ENCODE measurements at regions not wholly inside any gene's neighbourhood (a gene's known extent, or its start where the extent isn't known, plus 50 kb on each side); places are given as distances from the start of the nearest gene placed in this dataset.

DNA sequence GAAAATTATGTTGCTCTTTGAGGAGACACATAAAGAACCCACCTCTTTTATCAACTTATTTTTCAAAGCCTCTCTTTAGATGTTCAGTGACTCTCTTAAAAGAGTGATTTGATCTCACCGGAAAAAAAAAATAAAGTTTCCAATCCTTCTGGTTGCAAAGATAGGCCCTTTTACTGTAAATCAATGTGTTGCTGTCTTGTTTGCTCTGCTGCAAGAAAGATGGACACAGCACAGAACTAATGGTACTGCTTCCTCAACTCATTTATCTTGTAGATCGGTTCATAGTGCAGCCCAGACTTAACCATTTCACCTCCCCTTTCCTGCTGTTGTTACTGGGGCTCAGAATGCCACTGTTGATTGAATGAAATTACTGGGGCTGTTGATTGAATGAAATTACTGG lies 388.9 kb upstream of the KLF12 start:
- intact Hi-C loops (cut with DNase I; ENCODE audit: low total_unique reads) = no loop called here
- no peak for DNase-seq (ENCODE audit: low spot score in 2 of 2)
- Histone ChIP-seq H3K4me3 (no peak overlapping the region), H3K36me3 (no peaks in the 10 kb centered on the region), H3K4me1 (no peaks in the 10 kb centered on the region), H3K27ac (no peak overlapping the region), H3K27me3 (no peaks in the 10 kb centered on the region), H3K9me3 (no peaks in the 10 kb centered on the region)
- TF ChIP-seq POLR2A (IDR thresholded peaks at IDR 0.05) (no peak), POLR2AphosphoS5 (IDR thresholded peaks at IDR 0.05) (no peak)
- TF ChIP-seq, protein P1, sequence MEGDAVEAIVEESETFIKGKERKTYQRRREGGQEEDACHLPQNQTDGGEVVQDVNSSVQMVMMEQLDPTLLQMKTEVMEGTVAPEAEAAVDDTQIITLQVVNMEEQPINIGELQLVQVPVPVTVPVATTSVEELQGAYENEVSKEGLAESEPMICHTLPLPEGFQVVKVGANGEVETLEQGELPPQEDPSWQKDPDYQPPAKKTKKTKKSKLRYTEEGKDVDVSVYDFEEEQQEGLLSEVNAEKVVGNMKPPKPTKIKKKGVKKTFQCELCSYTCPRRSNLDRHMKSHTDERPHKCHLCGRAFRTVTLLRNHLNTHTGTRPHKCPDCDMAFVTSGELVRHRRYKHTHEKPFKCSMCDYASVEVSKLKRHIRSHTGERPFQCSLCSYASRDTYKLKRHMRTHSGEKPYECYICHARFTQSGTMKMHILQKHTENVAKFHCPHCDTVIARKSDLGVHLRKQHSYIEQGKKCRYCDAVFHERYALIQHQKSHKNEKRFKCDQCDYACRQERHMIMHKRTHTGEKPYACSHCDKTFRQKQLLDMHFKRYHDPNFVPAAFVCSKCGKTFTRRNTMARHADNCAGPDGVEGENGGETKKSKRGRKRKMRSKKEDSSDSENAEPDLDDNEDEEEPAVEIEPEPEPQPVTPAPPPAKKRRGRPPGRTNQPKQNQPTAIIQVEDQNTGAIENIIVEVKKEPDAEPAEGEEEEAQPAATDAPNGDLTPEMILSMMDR (IDR thresholded peaks at IDR 0.05) = no peak

DNA sequence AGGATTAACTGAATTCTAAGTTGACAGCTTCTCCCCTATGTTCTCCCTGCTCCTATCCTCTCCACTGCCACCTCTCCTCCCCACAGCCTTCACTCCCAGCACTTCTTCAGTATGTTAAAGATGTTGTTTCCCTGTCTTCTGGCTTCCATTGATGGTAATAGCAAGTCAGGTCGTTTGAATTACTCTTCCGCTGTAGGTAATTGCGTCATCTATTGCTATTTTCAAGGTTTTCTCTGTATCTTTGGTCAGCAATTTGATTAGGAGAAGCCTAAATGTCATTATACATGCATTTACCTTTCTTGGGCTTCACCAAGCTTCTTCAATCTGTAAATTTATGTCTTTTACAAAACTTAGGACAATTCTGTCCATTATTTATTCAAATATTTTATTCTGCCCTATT lies 377.3 kb upstream of the KLF12 start:
- Histone ChIP-seq H3K27ac (no peak overlapping the region), H3K36me3 (no peaks in the 10 kb centered on the region), H3K4me1 (no peaks in the 10 kb centered on the region), H3K27me3 (no peaks in the 10 kb centered on the region), H3K4me3 (no peak overlapping the region), H3K9me3 (no peaks in the 10 kb centered on the region)
- intact Hi-C loops (cut with DNase I; ENCODE audit: low total_unique reads) = no loop called here
- DNase-seq (ENCODE audit: low spot score in 2 of 2) = no peak
- no peak for TF ChIP-seq POLR2AphosphoS5 (IDR thresholded peaks at IDR 0.05)
- TF ChIP-seq POLR2A (IDR thresholded peaks at IDR 0.05) = no peak
- TF ChIP-seq, protein P1 (IDR thresholded peaks at IDR 0.05) = no peak

GRCh38 chr13:74487091-74487722 lies 353.0 kb upstream of the KLF12 start:
- intact Hi-C loops (cut with DNase I; ENCODE audit: low total_unique reads) = no loop called here
- no peak overlapping the region for H3K4me3 ChIP-seq
- no peak for DNase-seq (ENCODE audit: low spot score in 2 of 2)
- TF ChIP-seq POLR2AphosphoS5 (IDR thresholded peaks at IDR 0.05) = no peak
- no peak for TF ChIP-seq POLR2A (IDR thresholded peaks at IDR 0.05)
- TF ChIP-seq, protein P1 (IDR thresholded peaks at IDR 0.05) = no peak
- no peaks in the 10 kb centered on the region for H3K9me3 ChIP-seq
- no peaks in the 10 kb centered on the region for H3K36me3 ChIP-seq
- no peak overlapping the region for H3K27ac ChIP-seq
- no peaks in the 10 kb centered on the region for H3K27me3 ChIP-seq
- H3K4me1 ChIP-seq = no peaks in the 10 kb centered on the region

DNA sequence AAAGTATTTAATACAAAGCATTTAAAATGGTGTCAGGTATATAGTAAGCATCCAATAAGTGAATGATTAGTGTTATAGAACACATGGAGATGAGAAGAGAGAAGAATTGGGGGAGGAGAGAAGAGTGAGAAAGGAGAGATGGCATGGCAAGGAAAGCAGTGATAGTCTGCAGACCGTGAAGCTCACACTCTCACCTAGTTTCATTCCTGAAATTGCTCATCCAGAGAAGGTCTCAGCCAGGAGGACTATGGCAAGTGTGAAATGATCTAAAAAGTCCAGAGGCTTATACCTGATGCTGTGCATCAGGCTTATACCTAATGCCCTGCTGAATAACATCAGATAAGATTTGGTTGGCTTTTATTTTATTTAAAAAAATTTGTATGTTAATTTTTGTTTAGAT lies 351.6 kb upstream of the KLF12 start:
- intact Hi-C loops (cut with DNase I; ENCODE audit: low total_unique reads) = no loop called here
- no peaks in the 10 kb centered on the region for H3K4me1 ChIP-seq
- DNase-seq (ENCODE audit: low spot score in 2 of 2) = no peak
- H3K9me3 ChIP-seq = no peaks in the 10 kb centered on the region
- no peaks in the 10 kb centered on the region for H3K27me3 ChIP-seq
- no peaks in the 10 kb centered on the region for H3K36me3 ChIP-seq
- H3K4me3 ChIP-seq = no peak overlapping the region
- TF ChIP-seq, protein P1 (IDR thresholded peaks at IDR 0.05) = no peak
- TF ChIP-seq POLR2AphosphoS5 (IDR thresholded peaks at IDR 0.05) (no peak), POLR2A (IDR thresholded peaks at IDR 0.05) (no peak)
- H3K27ac ChIP-seq = no peak overlapping the region

GRCh38 chr13:74479124-74479523 lies 344.9 kb upstream of the KLF12 start:
- Histone ChIP-seq H3K9me3 (no peaks in the 10 kb centered on the region), H3K4me3 (no peak overlapping the region), H3K27me3 (no peaks in the 10 kb centered on the region), H3K27ac (no peak overlapping the region), H3K36me3 (no peaks in the 10 kb centered on the region), H3K4me1 (no peaks in the 10 kb centered on the region)
- intact Hi-C loops (cut with DNase I; ENCODE audit: low total_unique reads) = no loop called here
- no peak for TF ChIP-seq POLR2AphosphoS5 (IDR thresholded peaks at IDR 0.05)
- TF ChIP-seq, protein P1 (IDR thresholded peaks at IDR 0.05) = no peak
- TF ChIP-seq POLR2A (IDR thresholded peaks at IDR 0.05) = no peak
- DNase-seq (ENCODE audit: low spot score in 2 of 2) = no peak

Measured in breast epithelium (tissue), 4 donors.